T47D (cell line): ENCODE measurements at regions not wholly inside any gene's neighbourhood (a gene's known extent, or its start where the extent isn't known, plus 50 kb on each side); places are given as distances from the start of the nearest gene placed in this dataset.
"Not testable (repeated sequence)": the region's sequence is repeated elsewhere in the genome, so short reads cannot be mapped to it uniquely, and the experiment has no call there.

Experiments used
- DNase-seq, 2 experiments: peaks; one replicate each; pipeline versions ENCODE4 v3.0.0 to v3.0.0-alpha.2; 2011 to 2012; ENCODE audit warnings: low read depth in 1 of 2, low spot score in 1 of 2
- JUND ChIP-seq: IDR thresholded peaks from 2 replicates; pipeline ENCODE4 v1.6.1; 2012; ENCODE audit warnings: low read depth
- in situ Hi-C: cut with HindIII; loops from 2 replicates; pipeline ENCODE4 v1.10.0; 2016; ENCODE audit warnings: low sequenced_read_pairs, low pct_unique_long_range_greater_than_20kb

GRCh38 chr20:30595698-30596097 is 661.8 kb upstream of the DEFB115 start:
- in situ Hi-C loops = no loop called here
- no peak for DNase-seq
- no peak for TF ChIP-seq JUND

GRCh38 chr20:30597429-30597828 is 660.0 kb upstream of the DEFB115 start:
- in situ Hi-C loops, DNase-seq: not testable (repeated sequence)

DNA sequence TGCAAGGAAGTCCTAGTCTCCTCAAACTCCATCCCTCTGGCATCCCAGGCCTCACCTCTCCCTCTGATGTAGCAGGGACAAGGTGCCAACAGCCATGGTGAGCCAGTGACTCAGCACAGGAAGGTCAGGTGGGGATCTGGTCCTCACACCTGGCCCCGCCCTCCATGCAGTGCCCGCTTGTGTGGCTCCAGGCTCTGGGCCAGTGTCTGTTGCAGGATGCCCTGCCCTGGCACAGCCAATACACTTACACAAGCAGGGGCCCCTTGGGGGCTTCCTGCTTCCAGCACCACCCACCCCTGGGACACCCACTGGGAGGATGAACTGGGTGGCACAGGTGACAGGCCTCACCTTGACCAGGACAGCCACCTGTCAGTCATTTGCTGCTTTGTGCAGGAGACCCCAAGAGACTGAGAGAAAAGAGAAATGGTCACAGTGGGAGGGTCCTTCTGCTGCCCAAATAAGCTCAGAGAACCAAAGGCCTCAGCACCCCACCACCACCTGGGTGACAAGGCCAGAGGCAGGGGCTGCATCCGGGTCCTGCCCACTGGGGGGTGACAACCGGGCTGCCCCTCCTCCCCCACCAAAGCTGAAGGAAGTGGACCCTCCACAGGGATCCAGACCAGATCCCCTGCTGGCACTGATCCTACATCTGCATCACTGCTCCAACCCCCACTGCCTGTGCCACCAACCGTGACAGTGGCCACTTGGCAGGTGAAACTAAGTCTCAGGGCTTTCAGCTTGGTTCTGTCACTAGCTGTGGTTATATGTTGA is 658.8 kb upstream of the DEFB115 start:
- no peak for DNase-seq
- in situ Hi-C loops = no loop called here
- TF ChIP-seq JUND = no peak

GRCh38 chr20:30599990-30600389 is 657.5 kb upstream of the DEFB115 start:
- no peak for DNase-seq
- TF ChIP-seq JUND = no peak
- in situ Hi-C loops = no loop called here

DNA sequence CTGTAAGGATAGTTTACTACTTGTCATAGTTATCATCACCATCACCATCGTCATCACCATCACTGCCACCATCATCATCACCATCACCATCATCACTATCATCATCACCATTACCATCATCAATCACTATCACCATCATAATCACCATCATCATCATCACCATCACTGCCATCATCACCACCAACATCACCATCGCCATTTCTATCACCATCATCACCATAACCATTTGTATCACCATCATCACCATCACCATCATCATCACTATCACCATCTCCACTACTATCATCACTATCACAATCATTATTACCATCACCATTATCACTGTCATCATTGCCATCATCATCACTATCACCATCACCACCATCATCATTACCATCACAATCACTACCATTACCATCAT is 655.5 kb upstream of the DEFB115 start:
- in situ Hi-C loops = no loop called here
- TF ChIP-seq JUND = no peak

GRCh38 chr20:30602424-30602823 is 655.0 kb upstream of the DEFB115 start:
- in situ Hi-C loops = no loop called here
- no peak for TF ChIP-seq JUND

More for the DNA sequence above, 655.5 kb upstream of the DEFB115 start:
- DNase-seq = no peak

DNA sequence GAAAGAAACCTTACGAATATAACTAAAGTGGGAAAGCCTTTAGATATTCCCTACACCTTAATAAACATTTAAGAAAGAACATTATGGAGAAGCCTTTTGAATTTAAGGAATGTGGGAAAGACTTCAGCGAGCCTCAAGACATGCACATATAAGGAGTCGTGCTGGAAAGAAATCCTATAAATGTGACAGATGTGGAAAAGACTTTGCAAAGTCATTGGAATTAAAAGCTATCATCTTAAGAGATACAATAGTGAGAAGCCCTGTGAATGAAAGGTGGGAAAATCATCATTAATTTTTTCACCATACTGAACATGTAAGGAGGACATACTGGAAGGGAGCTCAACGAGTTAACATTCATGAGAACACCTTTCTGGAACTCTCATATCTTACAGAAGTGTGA is 650.5 kb upstream of the DEFB115 start:
- TF ChIP-seq JUND = no peak
- in situ Hi-C loops = no loop called here
- no peak for DNase-seq

More at GRCh38 chr20:30602424-30602823, 655.0 kb upstream of the DEFB115 start:
- DNase-seq = no peak

- no peak for DNase-seq
- no peak for TF ChIP-seq JUND
Measured at GRCh38 chr20:30610029-30610693, 647.3 kb upstream of the DEFB115 start.

DNA sequence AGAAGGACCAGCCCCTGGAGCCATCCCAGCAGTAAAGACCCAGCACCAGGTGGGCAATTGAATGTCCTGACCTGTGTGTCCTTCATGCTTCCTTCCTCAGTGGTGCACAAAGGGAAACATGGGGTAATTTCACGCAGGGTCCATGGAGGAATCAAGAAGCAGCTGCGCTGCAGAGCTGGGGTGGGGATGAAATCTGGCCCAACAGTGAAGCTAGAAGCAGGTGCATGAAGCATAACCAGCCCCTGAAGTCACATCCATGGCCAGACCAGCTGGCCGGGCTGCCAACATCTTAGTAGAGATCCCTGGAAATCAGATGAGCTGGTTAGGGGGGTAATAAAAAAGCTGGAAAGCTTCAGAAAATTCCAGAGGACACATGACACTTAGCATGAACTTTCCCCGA is 646.7 kb upstream of the DEFB115 start:
- in situ Hi-C loops = no loop called here
- no peak for TF ChIP-seq JUND
- DNase-seq = no peak

More at GRCh38 chr20:30610029-30610693, 647.3 kb upstream of the DEFB115 start:
- in situ Hi-C loops = no loop called here

DNA sequence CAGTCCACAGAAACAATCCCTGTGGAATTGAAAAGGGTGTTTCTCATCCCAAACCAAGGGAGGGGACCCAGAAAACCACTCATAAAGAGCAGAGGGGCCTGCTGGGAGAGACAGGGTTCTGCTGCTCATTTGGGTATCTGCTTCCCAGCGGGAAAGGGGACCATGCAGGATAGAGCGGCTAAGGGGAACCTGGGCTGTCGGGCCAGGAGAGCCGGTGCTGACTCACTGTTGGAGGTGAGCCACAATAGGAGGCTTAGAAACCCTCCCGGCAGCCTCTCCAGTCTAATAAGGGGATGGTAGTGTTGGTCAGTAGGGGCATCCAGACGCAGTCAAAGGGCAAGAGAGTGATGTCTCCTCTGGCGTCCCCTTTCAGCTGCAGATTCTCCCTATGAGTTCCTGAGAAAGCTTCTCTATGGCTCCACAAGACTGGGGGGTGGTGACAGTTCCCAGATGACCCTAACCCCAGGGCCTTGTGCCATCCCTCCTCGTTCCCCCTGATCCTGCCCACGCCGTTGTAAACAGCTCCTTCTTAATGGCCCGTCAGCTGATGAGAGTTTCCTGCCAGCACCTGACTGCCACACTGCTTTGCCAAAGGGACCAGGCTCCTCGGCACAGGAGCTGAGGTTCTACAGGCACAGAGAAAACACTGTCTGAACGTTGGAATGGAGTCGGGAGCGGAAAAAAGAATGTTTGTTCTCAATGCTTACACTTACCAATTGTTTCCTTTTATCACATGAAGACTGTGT is 646.1 kb upstream of the DEFB115 start:
- no peak for TF ChIP-seq JUND
- no peak for DNase-seq
- in situ Hi-C loops = no loop called here

DNA sequence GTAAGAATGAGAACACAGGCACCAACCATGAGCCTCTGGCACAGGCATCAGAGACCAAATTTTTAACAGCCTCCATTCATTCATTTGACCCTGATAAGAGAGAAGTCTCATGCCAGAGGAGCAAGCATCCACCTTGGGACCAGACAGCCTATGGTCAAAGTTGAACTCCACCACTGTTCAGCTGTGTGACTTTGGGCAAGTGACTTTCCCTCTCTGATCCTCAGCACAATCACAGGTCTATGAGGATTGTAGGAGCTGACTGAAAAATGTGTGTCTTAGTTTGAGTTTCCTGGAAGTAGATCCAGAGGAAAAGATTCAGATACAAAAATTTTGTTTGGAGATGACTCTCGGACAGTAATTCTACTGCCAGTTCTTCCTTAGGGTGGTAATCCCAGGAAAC is 645.1 kb upstream of the DEFB115 start:
- in situ Hi-C loops = no loop called here
- no peak for TF ChIP-seq JUND
- DNase-seq = no peak

DNA sequence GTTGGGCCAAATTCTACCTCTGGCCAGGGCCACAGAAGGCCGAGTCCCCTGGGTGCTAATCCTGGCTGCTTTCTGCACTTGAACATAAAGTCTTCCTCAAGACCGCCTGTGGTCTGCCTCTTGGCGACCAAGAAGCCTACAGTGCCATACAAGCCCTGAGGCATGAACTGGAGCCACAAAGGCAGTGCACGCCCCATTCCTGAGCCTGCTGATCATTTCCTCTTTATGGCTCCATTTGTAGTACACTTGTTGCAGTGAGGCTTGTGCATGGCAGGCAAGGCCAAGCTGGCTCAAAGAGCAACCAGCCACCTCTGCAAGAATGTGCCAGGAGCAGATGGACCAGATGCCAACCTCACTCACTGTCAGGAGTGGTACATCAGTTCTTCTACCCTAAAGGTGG is 636.1 kb upstream of the DEFB115 start:
- in situ Hi-C loops = not testable (repeated sequence)

DNA sequence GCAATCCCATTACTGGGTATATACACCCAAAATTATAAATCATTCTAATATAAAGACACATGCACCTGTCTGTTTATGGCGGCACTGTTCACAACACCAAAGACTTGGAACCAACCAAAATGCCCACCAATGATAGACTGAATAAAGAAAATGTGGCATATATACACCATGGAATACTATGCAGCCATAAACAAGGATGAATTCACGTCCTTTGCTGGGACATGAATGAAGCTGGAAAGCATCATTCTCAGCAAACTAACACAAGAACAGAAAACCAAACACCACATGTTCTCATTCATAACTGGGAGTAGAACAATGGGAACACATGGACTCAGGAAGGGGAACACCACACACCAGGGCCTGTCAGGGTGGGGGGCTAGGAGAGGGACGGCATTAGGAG is 633.2 kb upstream of the DEFB115 start:
- DNase-seq, in situ Hi-C loops: not testable (repeated sequence)

More for the DNA sequence above, 636.1 kb upstream of the DEFB115 start:
- DNase-seq = not testable (repeated sequence)

- DNase-seq, in situ Hi-C loops: not testable (repeated sequence)
Measured at GRCh38 chr20:30629376-30629775, 628.1 kb upstream of the DEFB115 start.
